GM12878 (cell line): ENCODE measurements at regions not wholly inside any gene's neighbourhood (a gene's known extent, or its start where the extent isn't known, plus 50 kb on each side); places are given as distances from the start of the nearest gene placed in this dataset.

Source experiments
- ATAC-seq: fragments of 200-7000 bp; cut with Tn5 transposase; 3 replicates; pipeline ENCODE4 v1.9.1; 2020; ENCODE audit warnings: mild to moderate bottlenecking, moderate library complexity
- BruUV-seq: library from RNA; stranded (reverse); fragments of 400-500 nt; replicated peaks from 2 replicates; lab custom pipeline; 2021; lab: Mats Ljungman, UMichigan
- CTCF ChIA-PET: fragments of 300-600 bp; sonication (Branson Sonifier 250); formaldehyde crosslinking; extraction: SDS; loops from one replicate; lab custom pipeline; 2021; ENCODE audit warnings: inconsistent platforms; lab: Yijun Ruan, JAX
- POLR2A ChIA-PET: fragments of 350-600 bp; formaldehyde crosslinking; extraction: SDS; loops from one replicate; lab custom pipeline; 2021; ENCODE audit warnings: inconsistent platforms; lab: Charles Lee
- RAD21 ChIA-PET: fragments of 300-600 bp; sonication (Branson Sonifier 250); formaldehyde crosslinking; loops from one replicate; lab custom pipeline; 2023; ENCODE audit warnings: antibody characterized with exemption; ENCODE audit not compliant: unreplicated experiment; lab: Charles Lee
- SMC1A ChIA-PET: fragments of 300-600 bp; sonication (Branson Sonifier 250); formaldehyde crosslinking; loops from one replicate; lab custom pipeline; 2023; ENCODE audit not compliant: unreplicated experiment, uncharacterized antibody; lab: Charles Lee
- DNase-seq: peaks from one replicate; pipeline ENCODE4 v3.0.0-alpha.2; 2011; ENCODE audit warnings: low read depth, low spot score
- FAIRE-seq: peaks from 3 replicates; lab custom pipeline; 2011; peaks lifted over from hg19 to GRCh38; lab: Jason Lieb, UNC
- H2AFZ ChIP-seq: 2 replicates; pipeline ENCODE4 v1.6.0; 2011; ENCODE audit warnings: low read depth, low read length, control low read depth; ENCODE audit not compliant: control insufficient read depth
- H3K27ac ChIP-seq: 2 replicates; pipeline ENCODE4 v1.5.1; 2011; ENCODE audit warnings: control low read depth; ENCODE audit not compliant: control insufficient read depth, insufficient read depth
- H3K27me3 ChIP-seq, 2 experiments: replicated peaks in 1 of 2; 2 replicates each; pipeline versions ENCODE4 v1.6.0 to v1.6.1; 2011; ENCODE audit warnings: low read length in 1 of 2; ENCODE audit not compliant: control insufficient read depth in 2 of 2, insufficient read depth in 2 of 2
- H3K36me3 ChIP-seq, 2 experiments: 2 replicates each; pipeline ENCODE4 v1.5.1; 2011; ENCODE audit warnings: low read length in 1 of 2; ENCODE audit not compliant: control insufficient read depth in 2 of 2, insufficient read depth in 2 of 2
- H3K4me1 ChIP-seq: 2 replicates; pipeline ENCODE4 v1.6.1; 2011; ENCODE audit warnings: mild to moderate bottlenecking, low read length, moderate library complexity, mixed read lengths; ENCODE audit not compliant: control insufficient read depth, insufficient read depth
- H3K4me2 ChIP-seq: 2 replicates; pipeline ENCODE4 v1.6.0; 2011; ENCODE audit warnings: control low read depth; ENCODE audit not compliant: control insufficient read depth, insufficient read depth
- H3K4me3 ChIP-seq: fragments of 200-600 bp; sonication (generic); 2 replicates; pipeline ENCODE4 v1.5.1; 2016
- H3K79me2 ChIP-seq: 2 replicates; pipeline ENCODE4 v1.6.0; 2011; ENCODE audit warnings: low read length; ENCODE audit not compliant: control insufficient read depth, insufficient read depth
- H3K9ac ChIP-seq: 2 replicates; pipeline ENCODE4 v1.8.0; 2011; ENCODE audit warnings: low read length, control low read depth, mixed read lengths; ENCODE audit not compliant: control insufficient read depth, insufficient read depth
- H3K9me3 ChIP-seq: replicated peaks from 3 replicates; pipeline ENCODE4 v1.5.1; 2011; ENCODE audit warnings: mild to moderate bottlenecking, low read length; ENCODE audit not compliant: control insufficient read depth, insufficient read depth
- H4K20me1 ChIP-seq: 2 replicates; pipeline ENCODE4 v1.6.0; 2011; ENCODE audit not compliant: control insufficient read depth, insufficient read depth
- E2F8 ChIP-seq: fragments of 450-650 bp; IDR thresholded peaks from 2 replicates; pipeline ENCODE4 v1.6.1; 2018; ENCODE audit warnings: mild to moderate bottlenecking, low read depth, moderate library complexity; ENCODE audit not compliant: partially characterized antibody
- FOS ChIP-seq: IDR thresholded peaks from 3 replicates; pipeline ENCODE4 v1.6.1; 2011; ENCODE audit warnings: borderline replicate concordance; ENCODE audit not compliant: insufficient read length; ENCODE audit errors: extremely low read depth
- HCFC1 ChIP-seq: fragments of 150-350 bp; IDR thresholded peaks from 2 replicates; pipeline ENCODE4 v1.6.1; 2014; ENCODE audit warnings: low read length
- JUNB ChIP-seq: IDR thresholded peaks from 2 replicates; pipeline ENCODE4 v1.6.1; 2016; ENCODE audit warnings: antibody characterized with exemption, mild to moderate bottlenecking
- MAX ChIP-seq: IDR thresholded peaks from 2 replicates; pipeline ENCODE4 v1.6.1; 2012; ENCODE audit warnings: low read depth, low read length, improper control_type of control experiment
- MEF2B ChIP-seq: fragments of 450-650 bp; IDR thresholded peaks from 2 replicates; pipeline ENCODE4 v1.6.1; 2018; ENCODE audit warnings: mild to moderate bottlenecking, moderate library complexity; ENCODE audit not compliant: partially characterized antibody, poor library complexity, severe bottlenecking
- NR2F1 ChIP-seq: fragments of 450-650 bp; conservative IDR thresholded peaks from 2 replicates; pipeline ENCODE4 v1.6.1; 2017; ENCODE audit warnings: mild to moderate bottlenecking
- PAX5 ChIP-seq: IDR thresholded peaks from 2 replicates; pipeline ENCODE4 v1.6.1; 2011; ENCODE audit warnings: low read depth, low read length, borderline replicate concordance
- PAX8 ChIP-seq: fragments of 450-650 bp; IDR thresholded peaks from 2 replicates; pipeline ENCODE4 v1.6.1; 2017; ENCODE audit warnings: mild to moderate bottlenecking, moderate library complexity
- POLR2AphosphoS2 ChIP-seq: IDR thresholded peaks from 2 replicates; pipeline ENCODE4 v1.6.1; 2011; ENCODE audit warnings: low read depth, mild to moderate bottlenecking, low read length, improper control_type of control experiment, moderate library complexity
- RAD51 ChIP-seq: fragments of 450-650 bp; IDR thresholded peaks from 2 replicates; pipeline ENCODE4 v1.6.1; 2016; ENCODE audit warnings: moderate library complexity, mild to moderate bottlenecking, inconsistent platforms
- SMC3 ChIP-seq: IDR thresholded peaks from 2 replicates; pipeline ENCODE4 v1.6.1; 2011; ENCODE audit warnings: low read length, improper control_type of control experiment, borderline replicate concordance
- SP1 ChIP-seq: IDR thresholded peaks from one replicate; pipeline ENCODE4 v1.6.1; 2011; ENCODE audit warnings: low read depth, low read length
- ZZZ3 ChIP-seq: IDR thresholded peaks from 2 replicates; pipeline ENCODE4 v1.6.1; 2011; ENCODE audit warnings: low read depth; ENCODE audit not compliant: control insufficient read depth, insufficient read length
- WGBS: methylation state at CpG from one replicate; pipeline ENCODE4 v1.1.6; 2016; ENCODE audit warnings: low lambda C conversion rate; ENCODE audit not compliant: insufficient replicate concordance, insufficient coverage; ENCODE audit errors: missing lambda C conversion rate; 5-methylcytosine and 5-hydroxymethylcytosine counted together
- in situ Hi-C: fragments of 300-500 bp; cut with MboI; formaldehyde crosslinking; loops from 9 replicates; pipeline ENCODE4 v1.14.3; 2018; ENCODE audit warnings: mixed read lengths
- intact Hi-C: fragments of 100-400 bp; cut with micrococcal nuclease; formaldehyde crosslinking; loops from one replicate; pipeline ENCODE4 v1.14.2; 2022; ENCODE audit not compliant: unreplicated experiment
- TF ChIP-seq, protein P1 (sequence below): fragments of 150-350 bp; IDR thresholded peaks from 2 replicates; pipeline ENCODE4 v1.6.1; 2016; ENCODE audit warnings: low read depth, low read length

DNA sequence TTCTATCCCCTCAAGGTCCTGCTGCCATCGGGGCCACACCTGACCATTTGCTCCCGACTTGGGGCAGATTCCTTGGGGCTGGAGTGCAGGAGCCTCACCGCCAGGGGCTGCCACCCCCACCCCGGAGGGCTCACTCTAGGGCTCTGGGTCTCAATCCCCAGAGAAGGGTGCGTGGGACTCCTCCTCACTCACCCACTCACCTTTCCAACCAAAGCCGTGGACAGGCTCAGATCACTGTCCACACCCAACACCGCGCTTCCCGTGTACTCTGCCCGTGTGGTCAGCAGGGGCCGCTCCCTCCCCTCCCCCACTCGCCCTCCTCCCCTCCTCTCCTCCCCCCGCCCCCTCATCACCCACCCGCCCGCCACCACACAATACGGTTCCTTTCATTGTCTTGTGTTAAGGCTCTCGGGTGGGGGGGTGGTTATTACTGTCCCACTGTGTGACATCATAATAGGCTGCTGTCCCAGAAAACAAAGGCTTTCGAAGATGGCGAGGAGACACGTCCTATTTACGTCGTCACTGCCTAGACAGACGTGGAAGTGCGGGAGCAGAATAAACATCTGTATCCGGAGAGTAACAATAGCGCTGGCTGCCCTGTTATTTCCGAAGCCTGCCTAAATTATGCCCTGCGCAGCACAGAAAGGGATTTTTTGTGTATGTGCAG, 85.8 kb downstream of the YTHDF1 start:
- no peaks in the 10 kb centered on the region for H4K20me1 ChIP-seq
- no peaks in the 10 kb centered on the region; a peak in 3 of 4 replicates for H3K27me3 ChIP-seq
- in situ Hi-C loops (no loop called here), intact Hi-C loops (no loop called here)
- no peaks in the 10 kb centered on the region for H3K36me3 ChIP-seq
- WGBS = 31% methylated on average over 23 of the region's 28 CpGs
- ATAC-seq = no peak
- H3K27ac ChIP-seq = no peak overlapping the region
- no peak overlapping the region for H3K4me3 ChIP-seq
- no peak for FAIRE-seq
- no peak for TF ChIP-seq FOS
- TF ChIP-seq, protein P1, sequence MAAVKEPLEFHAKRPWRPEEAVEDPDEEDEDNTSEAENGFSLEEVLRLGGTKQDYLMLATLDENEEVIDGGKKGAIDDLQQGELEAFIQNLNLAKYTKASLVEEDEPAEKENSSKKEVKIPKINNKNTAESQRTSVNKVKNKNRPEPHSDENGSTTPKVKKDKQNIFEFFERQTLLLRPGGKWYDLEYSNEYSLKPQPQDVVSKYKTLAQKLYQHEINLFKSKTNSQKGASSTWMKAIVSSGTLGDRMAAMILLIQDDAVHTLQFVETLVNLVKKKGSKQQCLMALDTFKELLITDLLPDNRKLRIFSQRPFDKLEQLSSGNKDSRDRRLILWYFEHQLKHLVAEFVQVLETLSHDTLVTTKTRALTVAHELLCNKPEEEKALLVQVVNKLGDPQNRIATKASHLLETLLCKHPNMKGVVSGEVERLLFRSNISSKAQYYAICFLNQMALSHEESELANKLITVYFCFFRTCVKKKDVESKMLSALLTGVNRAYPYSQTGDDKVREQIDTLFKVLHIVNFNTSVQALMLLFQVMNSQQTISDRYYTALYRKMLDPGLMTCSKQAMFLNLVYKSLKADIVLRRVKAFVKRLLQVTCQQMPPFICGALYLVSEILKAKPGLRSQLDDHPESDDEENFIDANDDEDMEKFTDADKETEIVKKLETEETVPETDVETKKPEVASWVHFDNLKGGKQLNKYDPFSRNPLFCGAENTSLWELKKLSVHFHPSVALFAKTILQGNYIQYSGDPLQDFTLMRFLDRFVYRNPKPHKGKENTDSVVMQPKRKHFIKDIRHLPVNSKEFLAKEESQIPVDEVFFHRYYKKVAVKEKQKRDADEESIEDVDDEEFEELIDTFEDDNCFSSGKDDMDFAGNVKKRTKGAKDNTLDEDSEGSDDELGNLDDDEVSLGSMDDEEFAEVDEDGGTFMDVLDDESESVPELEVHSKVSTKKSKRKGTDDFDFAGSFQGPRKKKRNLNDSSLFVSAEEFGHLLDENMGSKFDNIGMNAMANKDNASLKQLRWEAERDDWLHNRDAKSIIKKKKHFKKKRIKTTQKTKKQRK = no peak
- TF ChIP-seq JUNB = no peak
- no peak for TF ChIP-seq PAX5
- no peak for TF ChIP-seq SP1
- no peak for TF ChIP-seq NR2F1
- TF ChIP-seq PAX8 = no peak
- TF ChIP-seq RAD51 = no peak
- no peak for TF ChIP-seq MEF2B
- TF ChIP-seq ZZZ3 = no peak
- no peak for TF ChIP-seq HCFC1
- no peak for TF ChIP-seq SMC3
- no peak for TF ChIP-seq POLR2AphosphoS2
- no peak for TF ChIP-seq E2F8
- TF ChIP-seq MAX = no peak
- H2AFZ ChIP-seq = no peak overlapping the region
- no peaks in the 10 kb centered on the region for H3K4me1 ChIP-seq
- ChIA-PET POLR2A (no interaction called here), CTCF (no interaction called here), RAD21 (no interaction called here), SMC1A (no interaction called here)
- no peak for DNase-seq
- H3K9me3 ChIP-seq = no peaks in the 10 kb centered on the region
- H3K4me2 ChIP-seq = no peak overlapping the region
- no peaks in the 10 kb centered on the region for H3K79me2 ChIP-seq
- BruUV-seq = no TSS peak
- H3K9ac ChIP-seq = no peak overlapping the region
